ENCODE measurements at regions not wholly inside any gene's neighbourhood (a gene's known extent, or its start where the extent isn't known, plus 50 kb on each side); places are given as distances from the start of the nearest gene placed in this dataset.

- Histone ChIP-seq H2AK9ac (replicated peaks; ENCODE audit: low read depth, low read length, poor library complexity) (no peak overlapping the region), H3K56ac (ENCODE audit: extremely low read depth, insufficient read depth, low read length) (no peak overlapping the region), H3K4ac (ENCODE audit: low read depth, low read length) (no peak overlapping the region), H3K27me3 (ENCODE audit: control insufficient read depth, insufficient read depth, low read length) (no peaks in the 10 kb centered on the region), H2BK20ac (ENCODE audit: low read depth, low read length) (no peak overlapping the region), H3K18ac (ENCODE audit: low read depth, low read length) (no peak overlapping the region), H3K9ac (ENCODE audit: low read depth, low read length) (no peak overlapping the region), H4K20me1 (ENCODE audit: insufficient read depth, low read length) (no peaks in the 10 kb centered on the region), H2BK5ac (ENCODE audit: low read depth, low read length, poor library complexity, severe bottlenecking) (no peak overlapping the region), H2BK120ac (ENCODE audit: low read depth, low read length) (no peak overlapping the region), H3K36me3 (ENCODE audit: control insufficient read depth, insufficient read depth, low read length) (no peaks in the 10 kb centered on the region), H3K23ac (ENCODE audit: low read depth, low read length) (no peak overlapping the region), H3K4me3 (ENCODE audit: insufficient read depth, low read depth, low read length) (no peak overlapping the region), H3K4me2 (ENCODE audit: low read depth, low read length) (no peak overlapping the region), H3K14ac (replicated peaks; ENCODE audit: low read depth, low read length) (no peak overlapping the region), H3K27ac (ENCODE audit: insufficient read depth, low read length) (no peak overlapping the region), H4K8ac (ENCODE audit: low read depth in 2 of 2, low read length in 2 of 2) (no peak overlapping the region), H3K9me1 (ENCODE audit: insufficient read depth, low read length) (no peaks in the 10 kb centered on the region), H3K4me1 (ENCODE audit: control insufficient read depth, insufficient read depth, low read length) (no peaks in the 10 kb centered on the region), H3K9me3 (ENCODE audit: control insufficient read depth, insufficient read depth, low read length) (peaks cover 26% of the 10 kb centered on the region), H2BK15ac (ENCODE audit: low read depth, low read length) (no peak overlapping the region), H4K91ac (ENCODE audit: insufficient read depth, low read depth, low read length) (no peak overlapping the region), H2AK5ac (ENCODE audit: low read depth, low read length) (no peak overlapping the region), H2AFZ (replicated peaks; ENCODE audit: low read length, poor library complexity) (no peak overlapping the region), H3K79me1 (ENCODE audit: low read depth in 1 of 2, low read length in 2 of 2) (no peaks in the 10 kb centered on the region), H4K5ac (ENCODE audit: low read depth, low read length) (no peak overlapping the region)
- POLR2A ChIA-PET (ENCODE audit: unreplicated experiment): no interaction called here
- no TSS peak for BruUV-seq (replicated peaks)
- intact Hi-C loops (cut with micrococcal nuclease): no loop called here
- CTCF ChIA-PET: no interaction called here
- in situ Hi-C loops (cut with MboI; ENCODE audit: low sequenced_read_pairs): no loop called here
- DNase-seq (no peak), ATAC-seq (ENCODE audit: low read depth) (no peak)
- TF ChIP-seq CTCF (conservative IDR thresholded peaks at IDR 0.05; ENCODE audit: low read depth, low read length) (no peak), POLR2A (IDR thresholded peaks at IDR 0.05; ENCODE audit: low read depth, low read length) (no peak), MAFK (IDR thresholded peaks at IDR 0.05; ENCODE audit: low read depth, low read length) (no peak), ELK1 (IDR thresholded peaks at IDR 0.05; ENCODE audit: borderline replicate concordance, low read depth, low read length) (no peak), RAD21 (IDR thresholded peaks at IDR 0.05; ENCODE audit: low read length) (no peak), MXI1 (IDR thresholded peaks at IDR 0.05; ENCODE audit: borderline replicate concordance, low read depth, low read length) (no peak), CEBPB (IDR thresholded peaks at IDR 0.05; ENCODE audit: low read depth, low read length) (no peak), RFX5 (IDR thresholded peaks at IDR 0.05; ENCODE audit: low read depth, low read length) (no peak), MAZ (IDR thresholded peaks at IDR 0.05; ENCODE audit: borderline replicate concordance, low read depth, low read length) (no peak), FOS (IDR thresholded peaks at IDR 0.05; ENCODE audit: low read depth, low read length) (no peak), RCOR1 (IDR thresholded peaks at IDR 0.05; ENCODE audit: insufficient replicate concordance, low read length) (no peak), BHLHE40 (IDR thresholded peaks at IDR 0.05; ENCODE audit: low read depth, low read length) (no peak), NFE2L2 (IDR thresholded peaks at IDR 0.05; ENCODE audit: low read depth, low read length) (no peak)
- dilution Hi-C loops (cut with HindIII; ENCODE audit: low sequenced_read_pairs, unreplicated experiment): no loop called here
- WGBS, 2 experiments (ENCODE audit: extremely low coverage in 2 of 2, insufficient read length in 1 of 2): no CpG with 5 or more reads among the region's 9 CpGs
These were observed 284.4 kb upstream of the PFKP start for GRCh38 chr10:2782950-2783349.
